HepG2 (cell line): ENCODE measurements at regions not wholly inside any gene's neighbourhood (a gene's known extent, or its start where the extent isn't known, plus 50 kb on each side); places are given as distances from the start of the nearest gene placed in this dataset.

Experiments
- ATAC-seq: fragments of 200-7000 bp; cut with Tn5 transposase; 3 replicates; pipeline ENCODE4 v1.9.1; 2020; ENCODE audit warnings: mild to moderate bottlenecking, moderate library complexity
- BruUV-seq: library from RNA; stranded (reverse); fragments of 400-500 nt; replicated peaks from 2 replicates; lab custom pipeline; 2021; lab: Mats Ljungman, UMichigan
- CTCF ChIA-PET: fragments of 300-600 bp; formaldehyde crosslinking; extraction: SDS; loops from one replicate; lab custom pipeline; 2021; ENCODE audit warnings: low total read pairs, inconsistent platforms, low intra/inter-chr PET ratio; lab: Yijun Ruan, JAX
- POLR2A ChIA-PET: fragments of 350-600 bp; sonication (Branson Sonifier 250); formaldehyde crosslinking; loops from one replicate; lab custom pipeline; 2020; ENCODE audit warnings: antibody characterized with exemption, inconsistent platforms; lab: Yijun Ruan, JAX
- DNase-seq: peaks from one replicate; pipeline ENCODE4 v3.0.0-alpha.2; 2015; ENCODE audit warnings: low spot score
- FAIRE-seq: peaks from 3 replicates; lab custom pipeline; 2011; peaks lifted over from hg19 to GRCh38; lab: Jason Lieb, UNC
- H2AFZ ChIP-seq: one replicate; pipeline ENCODE4 v1.6.1; 2011; ENCODE audit warnings: low read length, inconsistent platforms
- H3K27ac ChIP-seq: fragments of 300-600 bp; 3 replicates; pipeline ENCODE4 v1.8.0; 2011; ENCODE audit warnings: mixed run types, mild to moderate bottlenecking, mixed read lengths, low read length, inconsistent platforms; ENCODE audit not compliant: insufficient read depth; ENCODE audit errors: extremely low read length
- H3K27me3 ChIP-seq, 2 experiments: fragments of 200-600 bp in 1 of 2; 2 replicates in 1 of 2; 3 replicates in 1 of 2; pipeline versions ENCODE4 v1.6.0 to v1.8.0; 2011; ENCODE audit warnings: low read length in 2 of 2, mild to moderate bottlenecking in 2 of 2, moderate library complexity in 2 of 2, inconsistent platforms in 1 of 2; ENCODE audit not compliant: insufficient read depth in 2 of 2, control insufficient read depth in 1 of 2
- H3K36me3 ChIP-seq, 2 experiments: fragments of 200-600 bp in 1 of 2; replicated peaks in 1 of 2; 2 replicates in 1 of 2; 3 replicates in 1 of 2; pipeline versions ENCODE4 v1.5.1 to v1.8.0; 2011; ENCODE audit warnings: low read length in 2 of 2, inconsistent platforms in 1 of 2; ENCODE audit not compliant: insufficient read depth in 2 of 2, control insufficient read depth in 1 of 2
- H3K4me1 ChIP-seq: 2 replicates; pipeline ENCODE4 v1.5.1; 2012; ENCODE audit warnings: low read length, inconsistent platforms; ENCODE audit not compliant: insufficient read depth
- H3K4me2 ChIP-seq: 2 replicates; pipeline ENCODE4 v1.6.0; 2011; ENCODE audit warnings: low read depth, low read length, inconsistent platforms
- H3K4me3 ChIP-seq, 3 experiments: fragments of 200-600 bp in 1 of 3; sonication (generic), shearing (Covaris generic) in 1 of 3; replicated peaks in 1 of 3; 2 replicates each; pipeline ENCODE4 v1.5.1; 2011 to 2016; ENCODE audit warnings: low read length in 3 of 3, inconsistent platforms in 2 of 3, low read depth in 2 of 3, mild to moderate bottlenecking in 2 of 3, control low read depth in 1 of 3, mixed read lengths in 1 of 3; ENCODE audit not compliant: insufficient read depth in 1 of 3
- H3K79me2 ChIP-seq: one replicate; pipeline ENCODE4 v1.6.1; 2011; ENCODE audit warnings: low read length, inconsistent platforms; ENCODE audit not compliant: insufficient read depth
- H3K9ac ChIP-seq: 2 replicates; pipeline ENCODE4 v1.6.0; 2011; ENCODE audit warnings: mild to moderate bottlenecking, low read depth, low read length, inconsistent platforms; ENCODE audit not compliant: insufficient read depth
- H3K9me3 ChIP-seq: 2 replicates; pipeline ENCODE4 v1.5.1; 2012; ENCODE audit warnings: mild to moderate bottlenecking, low read length
- H4K20me1 ChIP-seq: 2 replicates; pipeline ENCODE4 v1.6.0; 2011; ENCODE audit warnings: inconsistent platforms, mild to moderate bottlenecking, low read length, moderate library complexity; ENCODE audit not compliant: insufficient read depth
- CCDC6 ChIP-seq: sonication (generic); formaldehyde crosslinking; IDR thresholded peaks from 2 replicates; pipeline ENCODE4 v1.8.1; 2022; ENCODE audit warnings: mild to moderate bottlenecking, missing genetic modification reagents, moderate library complexity
- FOXA3 ChIP-seq: IDR thresholded peaks from 2 replicates; pipeline ENCODE4 v1.6.1; 2016; ENCODE audit warnings: missing genetic modification reagents, missing compliant biosample characterization
- HHEX ChIP-seq: IDR thresholded peaks from 2 replicates; pipeline ENCODE4 v1.6.1; 2016; ENCODE audit warnings: control low read depth
- MED8 ChIP-seq: sonication (generic); formaldehyde crosslinking; IDR thresholded peaks from 2 replicates; pipeline ENCODE4 v1.8.1; 2023; ENCODE audit warnings: mild to moderate bottlenecking, missing genetic modification reagents; ENCODE audit not compliant: insufficient replicate concordance
- RAD51 ChIP-seq: fragments of 450-650 bp; IDR thresholded peaks from 2 replicates; pipeline ENCODE4 v1.6.1; 2016; ENCODE audit warnings: borderline replicate concordance
- SP140L ChIP-seq: sonication (generic); formaldehyde crosslinking; IDR thresholded peaks from 2 replicates; pipeline ENCODE4 v1.4.0; 2020; ENCODE audit warnings: missing genetic modification reagents, borderline replicate concordance
- ZNF329 ChIP-seq: sonication (generic); formaldehyde crosslinking; IDR thresholded peaks from 2 replicates; pipeline ENCODE4 v1.9.0; 2021; ENCODE audit warnings: low read depth, mild to moderate bottlenecking, missing genetic modification reagents
- ZNF335 ChIP-seq: sonication (generic); formaldehyde crosslinking; IDR thresholded peaks from 2 replicates; pipeline ENCODE4 v1.4.0; 2020; ENCODE audit warnings: missing genetic modification reagents
- ZNF605 ChIP-seq: sonication (generic); formaldehyde crosslinking; IDR thresholded peaks from 2 replicates; pipeline ENCODE4 v1.8.0; 2022; ENCODE audit warnings: mild to moderate bottlenecking, missing genetic modification reagents
- ZNF646 ChIP-seq: sonication (generic); formaldehyde crosslinking; IDR thresholded peaks from 2 replicates; pipeline ENCODE4 v1.9.0; 2021; ENCODE audit warnings: mild to moderate bottlenecking, missing genetic modification reagents
- ZNF839 ChIP-seq: sonication (generic); formaldehyde crosslinking; IDR thresholded peaks from 2 replicates; pipeline ENCODE4 v1.4.0; 2020; ENCODE audit warnings: missing genetic modification reagents, mild to moderate bottlenecking, borderline replicate concordance
- WGBS: methylation state at CpG from one replicate; pipeline ENCODE4 v1.1.6; 2017; ENCODE audit warnings: low lambda C conversion rate; 5-methylcytosine and 5-hydroxymethylcytosine counted together
- in situ Hi-C: cut with HindIII; loops from 2 replicates; pipeline ENCODE4 v1.10.0; 2017; ENCODE audit warnings: low pct_unique_long_range_greater_than_20kb; ENCODE audit not compliant: extremely low pct_ligation_motif_present
- intact Hi-C: fragments of 100-400 bp; cut with micrococcal nuclease; formaldehyde crosslinking; loops from one replicate; pipeline ENCODE4 v1.10.0; 2022; ENCODE audit not compliant: unreplicated experiment

DNA sequence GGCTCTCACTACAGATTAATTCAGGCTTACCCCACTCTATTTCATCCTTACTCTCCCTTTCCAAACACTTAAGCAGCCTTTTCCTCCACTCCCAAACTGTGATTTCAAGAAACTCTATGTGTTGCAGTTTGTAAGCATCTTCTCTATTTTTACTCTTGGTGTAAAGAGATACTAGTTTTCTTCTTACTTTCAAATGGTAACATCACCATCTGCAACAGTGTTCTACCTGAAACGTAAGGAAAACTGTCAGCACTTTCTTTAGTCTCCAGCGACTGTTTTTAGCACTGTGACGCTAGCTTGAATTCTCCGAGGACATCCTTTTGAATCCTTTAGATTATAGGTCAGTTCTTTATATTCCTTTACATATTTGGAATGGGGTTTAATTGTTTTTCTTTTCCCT is 335.2 kb downstream of the PDGFC start:
- no peaks in the 10 kb centered on the region for H3K9me3 ChIP-seq
- intact Hi-C loops, result no loop called here
- no peaks in the 10 kb centered on the region for H4K20me1 ChIP-seq
- 38% methylated on average over 4 of the region's 4 CpGs for WGBS
- in situ Hi-C loops, result no loop called here
- H3K4me1 ChIP-seq, result no peaks in the 10 kb centered on the region
- no peak overlapping the region for H2AFZ ChIP-seq
- ATAC-seq (no peak), FAIRE-seq (no peak), DNase-seq (no peak)
- no peaks in the 10 kb centered on the region for H3K36me3 ChIP-seq
- H3K4me2 ChIP-seq, result no peak overlapping the region
- H3K27ac ChIP-seq, result no peak overlapping the region
- H3K9ac ChIP-seq, result no peak overlapping the region
- ChIA-PET CTCF (no interaction called here), POLR2A (no interaction called here)
- H3K79me2 ChIP-seq, result no peaks in the 10 kb centered on the region
- TF ChIP-seq HHEX (CRISPR knock-in tag), result no peak
- TF ChIP-seq ZNF605, result no peak
- no peak for TF ChIP-seq ZNF329 (CRISPR knock-in tag)
- no peak for TF ChIP-seq SP140L
- TF ChIP-seq CCDC6 (CRISPR knock-in tag), result no peak
- TF ChIP-seq RAD51, result no peak
- no peak for TF ChIP-seq ZNF335
- TF ChIP-seq FOXA3 (CRISPR knock-in tag), result no peak
- TF ChIP-seq MED8 (CRISPR knock-in tag), result no peak
- TF ChIP-seq ZNF839 (CRISPR knock-in tag), result no peak
- no peak for TF ChIP-seq ZNF646 (CRISPR knock-in tag)
- H3K4me3 ChIP-seq, result no peak overlapping the region
- H3K27me3 ChIP-seq, result no peaks in the 10 kb centered on the region
- BruUV-seq, result no TSS peak
